Nucleus accumbens (tissue), 56 donors: ENCODE measurements at regions not wholly inside any gene's neighbourhood (a gene's known extent, or its start where the extent isn't known, plus 50 kb on each side); places are given as distances from the start of the nearest gene placed in this dataset.

Source experiments
- DNase-seq, 56 donors: peaks; one replicate each; lab custom pipeline; 2025; lab: John Stamatoyannopoulos, UW

DNA sequence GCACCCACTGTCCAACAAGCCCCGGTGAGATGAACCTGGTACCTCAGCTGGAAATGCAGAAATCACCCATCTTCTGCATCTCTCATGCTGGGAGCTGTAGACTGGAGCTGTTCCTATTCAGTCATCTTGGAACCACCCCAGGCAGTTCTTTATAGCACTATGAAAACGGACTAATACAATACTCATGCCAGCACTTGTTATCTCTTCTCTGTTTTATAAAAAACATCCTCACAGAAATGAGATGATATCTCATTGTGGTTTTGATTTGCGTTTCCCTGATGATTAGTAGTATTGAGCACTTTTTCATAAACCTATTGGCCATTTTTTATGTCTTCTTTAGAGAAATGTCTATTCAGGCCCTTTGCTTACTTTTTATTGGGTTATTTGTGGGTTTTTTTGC lies 156.2 kb upstream of the ARPP21 start:
- DNase-seq, result no peak

DNA sequence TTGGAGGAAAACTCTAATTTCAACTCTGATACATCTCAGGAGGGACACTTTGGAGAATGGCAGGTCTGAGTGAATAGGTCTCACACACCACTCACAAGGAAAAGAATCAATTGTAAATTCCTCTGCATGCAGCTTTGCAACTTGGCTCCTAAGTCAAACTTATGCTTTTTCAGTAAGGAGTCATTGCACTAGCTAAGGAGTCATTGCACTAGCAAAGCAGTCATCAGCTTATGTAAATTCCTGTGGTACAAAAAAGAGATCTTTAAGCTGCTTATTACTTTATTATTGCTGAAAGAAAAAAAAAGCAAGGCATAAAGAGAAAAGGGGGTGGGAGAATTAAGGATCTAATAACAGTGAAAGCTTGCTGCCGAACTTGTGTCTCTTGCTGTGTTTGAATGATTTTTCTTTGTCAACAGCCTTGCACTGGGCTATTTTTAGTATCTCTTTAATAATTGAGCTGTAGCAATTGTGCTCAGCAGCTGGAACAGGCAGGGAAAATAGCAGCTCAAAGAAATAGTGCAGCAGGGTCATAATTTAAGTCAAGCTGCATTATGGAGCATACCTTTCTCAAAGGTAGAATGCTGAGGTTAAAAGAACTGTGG lies 154.3 kb upstream of the ARPP21 start:
- DNase-seq, result no peak

DNA sequence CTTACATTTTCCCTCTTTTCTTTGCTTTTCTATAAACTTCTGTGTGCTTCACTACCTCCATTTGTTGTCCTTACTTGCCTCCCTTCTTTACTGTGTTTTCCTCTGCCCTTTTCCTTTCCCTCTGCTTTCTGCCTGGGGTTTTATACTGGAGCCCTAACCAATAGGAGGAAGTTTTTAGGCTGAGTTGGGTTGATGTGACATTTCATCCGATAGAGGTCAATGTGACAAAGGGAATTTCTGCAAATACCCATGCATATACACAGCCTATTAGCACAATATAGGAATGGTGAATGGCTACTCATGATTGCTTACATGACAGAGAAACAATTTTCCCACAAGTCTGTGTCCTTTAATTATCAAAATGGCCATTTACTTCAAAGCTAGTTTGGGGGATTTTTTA lies 153.0 kb upstream of the ARPP21 start:
- DNase-seq, result no peak

DNA sequence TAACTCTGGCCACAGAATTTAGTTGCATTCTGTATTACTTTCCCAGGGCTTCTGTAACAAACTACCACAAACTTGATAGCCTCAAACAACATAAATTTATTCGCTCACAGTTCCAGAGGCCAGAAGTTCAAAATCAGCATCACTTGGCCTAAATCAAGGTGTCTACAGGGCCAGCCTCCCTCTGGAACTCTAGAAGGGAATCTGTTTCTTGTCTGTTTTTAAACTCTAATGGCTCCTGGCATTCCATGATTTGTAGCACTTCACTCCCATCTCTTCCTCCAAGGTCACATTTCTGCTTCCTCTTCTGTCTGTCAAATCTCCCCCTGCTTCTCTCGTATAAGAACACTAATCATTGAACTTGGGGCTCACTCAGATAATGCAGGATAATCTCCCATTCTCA lies 151.9 kb upstream of the ARPP21 start:
- DNase-seq, result no peak

DNA sequence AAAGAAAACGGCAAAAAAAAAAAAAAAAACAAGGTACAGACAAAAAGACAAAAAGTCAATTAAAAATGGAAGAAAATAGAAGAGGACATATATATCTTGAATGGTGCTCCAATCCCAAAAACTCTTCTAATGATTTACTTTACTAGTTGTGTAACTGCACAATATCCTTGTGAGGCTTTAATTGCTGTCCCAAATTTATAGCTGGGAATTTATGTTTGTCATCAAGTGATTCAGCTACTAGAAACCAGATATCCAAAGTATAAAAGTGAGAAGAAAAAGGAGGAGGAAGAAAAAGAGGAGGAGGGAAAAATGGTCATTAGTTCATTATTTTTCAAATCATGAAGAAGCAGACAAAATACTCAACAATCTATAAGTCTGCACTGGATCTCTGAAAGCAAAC lies 150.8 kb upstream of the ARPP21 start:
- no peak for DNase-seq

DNA sequence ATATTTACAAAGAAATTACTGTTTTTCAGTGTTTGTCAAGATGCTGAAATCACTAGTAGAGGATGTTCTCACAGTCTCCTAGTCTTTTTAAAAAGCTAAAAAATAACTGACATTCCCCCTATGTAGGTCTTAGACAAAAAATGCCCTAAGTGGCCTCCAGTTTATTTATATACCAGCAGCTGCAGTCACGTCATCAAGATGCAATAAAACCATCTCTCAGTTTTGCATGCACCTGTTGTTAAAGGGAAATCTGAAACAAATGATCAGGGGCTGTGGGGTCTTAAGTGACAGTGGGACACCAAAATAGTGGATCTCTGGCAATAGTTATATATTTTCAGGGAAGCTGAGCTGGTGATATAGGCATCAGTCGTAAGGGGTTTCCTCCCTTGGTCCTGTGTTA lies 146.5 kb upstream of the ARPP21 start:
- DNase-seq, result no peak

DNA sequence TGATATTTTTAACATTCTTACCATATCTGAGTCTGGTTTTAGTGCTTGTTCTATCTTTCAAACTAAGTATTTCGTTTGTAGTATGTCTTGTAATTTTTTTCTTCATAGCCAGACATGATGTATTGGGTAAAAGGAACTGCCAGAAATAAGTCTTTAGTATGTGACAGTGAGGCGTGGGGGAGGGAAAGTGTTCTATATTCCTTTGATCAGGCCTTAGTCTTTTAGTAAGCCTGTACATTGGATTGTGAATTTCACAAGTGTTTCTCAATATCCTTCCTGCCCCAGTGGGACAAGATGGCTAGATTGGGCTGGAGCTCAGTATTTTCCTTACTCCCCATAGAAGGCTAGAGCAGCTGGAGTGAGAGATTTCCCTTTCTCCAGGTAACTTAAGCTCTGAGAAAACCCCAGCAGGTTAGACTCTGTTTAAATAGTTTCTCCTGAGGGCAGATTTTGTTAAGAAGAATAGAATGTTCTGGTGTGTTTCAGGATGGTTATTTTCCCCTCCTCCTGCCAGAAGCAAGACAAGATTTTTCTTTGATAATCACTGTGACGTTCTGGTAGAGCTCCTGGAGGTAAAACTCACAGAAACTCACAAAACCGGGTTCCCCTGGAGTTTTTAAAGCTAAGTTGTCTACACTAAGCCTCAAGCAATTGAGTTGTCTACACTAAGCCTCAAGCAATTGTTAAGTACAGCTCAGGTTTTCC lies 140.7 kb upstream of the ARPP21 start:
- DNase-seq, result no peak

DNA sequence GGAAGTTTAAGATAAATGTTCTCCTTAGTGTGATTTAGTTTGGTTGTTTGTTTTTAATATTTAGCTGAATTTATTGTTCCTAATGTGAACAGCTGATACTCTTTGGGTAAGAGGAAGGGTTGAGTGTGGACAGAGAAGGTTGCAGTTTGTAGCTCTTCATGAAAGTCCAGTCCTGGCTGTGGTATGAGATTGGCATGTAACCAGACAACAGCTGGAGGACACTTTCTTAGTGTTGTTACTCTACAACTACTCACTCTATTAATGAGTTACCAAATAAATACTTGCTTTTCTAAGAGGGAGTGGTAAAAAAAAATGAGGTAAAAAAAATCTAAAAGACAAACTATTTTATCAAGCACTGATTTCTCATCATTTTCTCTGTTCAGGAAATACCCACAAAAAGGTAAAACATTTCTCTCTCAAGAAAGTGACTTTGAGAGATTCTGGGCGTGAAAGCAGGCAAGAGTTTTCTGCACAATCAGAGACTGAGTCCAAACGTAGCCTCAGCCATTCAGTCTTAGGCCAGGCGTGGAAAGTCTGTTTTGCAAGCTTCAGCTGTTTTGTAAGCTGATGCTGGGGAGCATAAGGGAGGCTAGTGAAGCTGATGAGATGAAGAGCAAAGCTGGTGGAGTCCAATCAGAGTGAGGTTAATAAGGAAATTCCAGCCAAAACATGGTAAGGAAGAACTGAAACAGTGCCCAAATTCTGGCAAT lies 138.5 kb upstream of the ARPP21 start:
- DNase-seq, result no peak

DNA sequence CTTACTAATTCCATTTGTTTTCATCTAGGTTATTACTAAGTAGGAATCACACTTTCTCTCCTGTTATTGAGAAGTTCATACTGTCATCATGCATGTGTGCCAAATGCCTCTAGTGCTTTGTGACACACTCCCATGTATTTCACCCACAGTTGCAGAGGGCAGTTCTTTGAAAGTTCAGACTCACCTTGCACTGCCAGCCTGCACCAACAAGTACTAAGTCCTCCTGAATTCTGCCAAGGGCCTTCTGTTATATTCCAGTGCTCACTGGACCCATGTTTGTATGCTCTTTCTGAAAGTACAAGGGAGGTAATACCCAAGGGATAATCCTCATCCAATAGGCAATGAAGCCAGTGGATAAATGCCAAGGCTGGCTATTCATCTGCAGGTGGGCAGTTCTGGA lies 136.6 kb upstream of the ARPP21 start:
- DNase-seq, result no peak

DNA sequence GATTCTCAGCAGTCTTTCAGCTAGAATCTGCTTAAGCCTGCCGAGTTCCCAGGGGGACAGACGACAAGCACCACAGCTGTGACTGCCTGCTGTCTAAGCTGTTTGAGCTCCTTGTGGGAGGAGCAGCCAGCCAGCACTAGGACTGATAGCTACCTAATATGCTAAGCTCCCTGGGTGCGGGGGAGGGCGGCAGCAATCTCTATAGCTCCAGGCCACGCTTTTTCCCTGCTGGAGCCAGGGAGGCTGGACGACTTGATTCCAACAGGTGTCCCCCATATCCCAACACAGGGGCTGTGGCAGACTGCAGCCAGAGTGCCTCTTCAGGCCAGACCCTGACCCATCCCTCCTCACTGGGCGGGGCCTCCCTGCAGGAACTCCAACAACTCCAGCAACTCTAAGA lies 134.1 kb upstream of the ARPP21 start:
- DNase-seq, result no peak

DNA sequence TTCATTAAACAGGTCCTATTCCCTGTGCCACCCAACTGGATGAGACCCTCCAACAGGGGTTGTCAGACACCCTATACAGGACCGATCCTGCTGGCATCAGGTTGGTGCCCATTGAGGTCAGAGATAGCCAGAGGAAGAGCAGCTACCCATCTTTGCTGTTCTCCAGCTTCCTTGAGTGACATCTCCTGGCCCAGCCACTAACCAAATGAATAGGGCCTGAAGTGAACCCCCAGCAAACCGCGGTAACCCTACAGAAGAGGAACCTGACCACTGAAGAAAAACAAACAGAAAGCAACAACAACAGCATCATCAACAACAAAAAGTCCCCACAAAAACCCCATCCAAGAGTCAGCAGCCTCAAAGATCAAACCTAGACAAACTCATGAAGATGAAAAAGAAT lies 133.6 kb upstream of the ARPP21 start:
- DNase-seq, result no peak

DNA sequence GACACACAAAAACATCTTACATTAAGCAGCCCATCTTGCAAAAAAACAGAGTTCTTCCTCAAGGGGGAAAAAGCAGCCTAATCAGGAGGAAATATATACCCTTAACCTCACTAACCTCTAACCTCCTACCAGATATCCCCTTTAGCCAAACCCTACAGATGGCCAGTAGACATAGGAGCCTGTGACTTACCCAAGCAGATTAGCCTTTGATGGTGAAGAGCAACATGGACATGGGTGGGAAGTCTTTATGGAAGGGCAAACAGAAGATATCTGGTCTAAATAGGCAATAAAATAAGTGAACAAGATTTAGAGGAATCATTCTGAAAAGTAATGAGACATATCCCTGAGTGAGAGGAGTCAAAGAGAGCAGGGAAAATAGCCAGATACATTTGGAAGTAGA lies 119.4 kb upstream of the ARPP21 start:
- DNase-seq, result no peak

DNA sequence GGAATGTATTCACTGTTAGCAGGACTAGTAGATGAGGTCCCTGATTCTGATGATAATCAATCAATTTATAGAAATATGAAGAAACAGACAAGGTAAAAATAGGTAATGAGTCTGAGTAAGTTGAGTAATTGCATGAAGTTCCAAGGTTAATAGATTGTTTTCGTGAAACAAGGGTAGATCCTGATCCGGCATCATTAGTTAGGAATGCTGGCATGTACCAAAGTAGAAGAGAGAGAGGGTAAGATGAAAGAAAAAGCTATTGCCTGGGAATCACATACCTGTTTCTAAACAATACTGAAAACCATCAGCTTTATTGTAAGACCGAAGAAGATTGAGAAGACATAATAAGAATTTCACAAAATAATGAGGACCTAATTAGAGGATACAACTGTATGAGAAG lies 118.1 kb upstream of the ARPP21 start:
- no peak for DNase-seq

DNA sequence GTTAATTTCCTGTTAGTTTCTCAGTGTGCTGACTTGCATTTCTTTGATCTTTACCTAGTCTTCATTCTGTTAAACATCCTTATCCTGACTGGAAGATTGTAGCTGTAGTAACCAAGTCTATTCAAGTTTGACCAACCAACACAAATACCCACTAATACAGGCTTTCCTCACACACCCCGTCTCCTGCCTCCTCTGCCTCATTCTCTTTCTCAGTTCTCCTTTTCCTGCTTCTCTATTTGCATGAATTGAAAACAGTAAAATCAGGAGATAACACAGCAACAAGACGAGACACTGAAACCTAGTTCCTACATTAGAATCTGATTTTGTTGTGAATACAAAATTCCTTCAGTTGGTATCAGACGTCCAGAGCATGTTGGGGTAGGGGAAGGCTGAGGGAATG lies 116.9 kb upstream of the ARPP21 start:
- DNase-seq, result no peak

DNA sequence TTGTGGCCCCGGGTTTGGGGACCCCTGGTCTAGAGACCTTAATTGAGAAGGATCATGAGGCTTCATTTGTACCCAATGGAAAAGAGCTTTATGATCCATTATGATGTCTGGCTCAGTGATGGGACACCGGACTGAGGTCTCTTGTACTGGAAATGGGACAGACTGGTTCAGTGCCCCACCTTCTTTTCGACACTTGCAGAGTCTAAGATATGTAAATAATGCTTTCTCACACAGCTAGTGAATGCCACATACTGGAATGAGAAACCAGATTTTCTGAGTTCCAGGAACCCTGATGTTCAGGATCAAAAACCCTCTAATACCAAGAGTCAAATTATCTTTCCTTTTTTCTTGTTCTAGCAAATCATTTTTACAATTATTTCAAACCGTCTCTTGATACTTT lies 116.3 kb upstream of the ARPP21 start:
- no peak for DNase-seq

DNA sequence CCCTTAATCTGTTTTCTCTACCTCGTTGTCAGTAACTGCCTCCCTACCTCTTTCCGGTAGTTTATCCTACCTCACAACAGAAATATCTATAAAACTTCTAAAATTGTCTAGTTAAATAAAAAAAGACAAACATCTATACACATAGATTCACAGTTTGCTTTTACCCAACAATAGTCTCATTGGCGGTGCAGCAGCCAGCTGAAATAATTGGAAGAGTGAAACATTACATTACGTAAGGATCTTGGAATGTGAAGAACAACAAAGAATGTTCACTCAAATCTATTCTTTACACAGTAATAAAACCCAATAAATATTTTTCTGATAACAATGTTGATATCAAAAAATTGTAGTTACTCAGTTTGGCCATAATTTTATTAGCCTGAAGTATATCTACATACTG lies 115.5 kb upstream of the ARPP21 start:
- no peak for DNase-seq

DNA sequence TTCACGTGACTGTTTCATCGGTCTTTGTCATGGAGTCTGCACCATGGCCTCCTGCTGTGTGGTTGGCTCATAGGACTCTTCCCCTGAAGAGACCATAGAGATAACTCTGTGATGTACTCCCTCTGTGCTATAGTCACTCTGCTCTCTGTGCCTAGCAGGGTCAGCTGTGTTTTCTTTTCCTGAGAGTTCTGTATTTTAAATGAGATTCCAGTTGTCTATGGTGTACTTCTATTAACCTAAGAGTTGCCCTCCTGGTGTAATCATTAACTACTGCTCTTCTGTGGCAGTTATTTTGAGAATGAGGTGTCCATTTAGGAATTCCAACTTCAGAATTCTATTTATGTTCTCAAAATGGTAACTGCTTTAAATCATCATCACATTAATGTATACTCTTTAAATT lies 114.5 kb upstream of the ARPP21 start:
- DNase-seq, result no peak

DNA sequence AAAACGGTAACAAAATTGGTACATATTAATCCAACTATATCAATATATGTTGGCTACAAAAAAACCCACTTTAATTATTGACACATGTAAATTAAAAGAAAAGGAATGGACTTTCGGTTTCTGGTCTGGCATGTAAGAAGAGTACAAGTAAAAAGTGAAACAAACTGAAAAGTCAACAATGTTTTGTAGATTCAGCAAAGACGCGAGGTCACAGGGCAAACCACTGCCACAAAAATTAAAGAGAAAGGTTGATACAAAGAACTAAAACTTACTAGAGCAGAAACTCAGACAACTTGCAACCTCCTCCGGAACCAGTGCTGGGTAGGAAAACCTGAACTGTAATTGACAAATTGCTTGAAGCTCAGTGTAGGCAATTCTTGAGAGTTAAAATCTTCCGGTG lies 110.6 kb upstream of the ARPP21 start:
- DNase-seq, result no peak

DNA sequence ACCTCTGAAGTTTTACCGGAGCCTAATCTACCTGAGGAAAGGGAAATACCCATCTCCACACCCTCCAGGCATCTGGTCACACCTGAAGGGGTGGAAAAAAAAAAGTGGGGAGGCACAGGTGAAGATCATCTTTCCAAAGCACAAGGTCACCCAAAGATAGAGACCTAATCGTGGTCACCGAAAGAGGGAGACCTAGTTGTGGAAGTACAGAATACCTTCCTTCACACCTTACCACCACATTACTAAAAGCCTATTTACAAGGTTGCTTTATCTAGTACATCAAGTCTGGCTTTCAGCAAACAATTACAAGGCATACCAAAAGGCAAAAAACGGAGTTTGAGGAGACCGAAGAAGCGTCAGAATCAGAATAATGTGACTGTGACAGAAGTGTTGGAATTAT lies 110.0 kb upstream of the ARPP21 start:
- no peak for DNase-seq

DNA sequence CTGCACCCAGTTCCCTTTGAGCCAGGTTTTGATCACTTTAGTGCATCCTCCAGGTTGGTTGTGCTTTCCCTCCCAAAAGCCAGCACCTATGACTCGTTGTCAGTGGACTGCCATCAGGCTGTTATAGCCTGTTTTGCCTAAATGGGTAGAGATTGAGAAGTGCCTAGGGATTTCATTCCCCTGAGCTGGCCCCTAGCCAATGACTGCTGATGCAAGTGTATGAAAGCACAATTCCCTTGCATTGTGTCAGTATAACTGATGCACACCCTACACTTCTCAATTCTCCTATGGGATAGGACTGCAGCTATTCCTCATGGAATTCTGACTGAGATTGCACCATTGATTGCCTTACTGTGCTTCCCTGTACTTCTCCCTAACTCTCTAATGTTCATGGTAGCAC lies 102.1 kb upstream of the ARPP21 start:
- DNase-seq, result peak in 1 of 56 donors; percentile 3

DNA sequence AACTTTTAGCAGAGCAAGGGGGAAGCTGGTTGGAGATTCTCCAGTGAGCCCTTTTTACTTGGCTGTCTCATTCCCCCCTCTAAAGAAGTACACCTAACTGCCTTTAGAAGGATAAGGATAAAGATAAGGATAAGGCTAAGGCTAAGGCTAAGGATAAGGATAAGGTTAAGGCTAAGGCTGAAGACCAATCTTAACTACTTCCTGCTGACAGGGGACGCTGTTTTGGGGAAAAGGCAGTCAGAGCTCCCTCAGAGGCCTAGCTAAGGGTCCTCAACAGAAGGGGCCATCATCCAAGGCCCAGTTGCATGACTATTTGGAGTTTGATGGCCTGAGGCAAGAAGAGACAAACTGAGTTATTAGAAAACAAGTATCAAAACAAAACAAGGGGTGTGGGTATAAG lies 94.3 kb upstream of the ARPP21 start:
- no peak for DNase-seq

DNA sequence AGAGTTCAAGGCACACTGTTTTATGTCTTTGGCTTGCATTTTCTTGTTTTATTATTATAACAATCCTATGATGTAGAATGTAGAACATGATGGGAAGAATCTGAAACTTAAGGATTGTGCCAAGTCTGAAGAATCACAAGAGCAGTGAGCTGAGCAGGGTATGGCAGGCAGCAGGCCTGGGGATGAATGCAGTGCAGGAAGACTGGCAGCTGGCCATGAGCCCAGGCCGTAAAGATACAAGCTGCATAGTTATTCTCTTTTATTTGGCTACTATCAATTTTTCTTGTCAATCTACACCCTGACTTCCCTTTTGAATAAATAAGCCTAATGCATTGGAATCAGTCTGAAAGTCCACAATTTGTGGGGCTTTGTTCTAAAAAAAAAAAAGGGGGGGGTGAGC lies 89.6 kb upstream of the ARPP21 start:
- DNase-seq, result peak in 2 of 56 donors; percentile 1 to 24
